Astrocyte (in vitro differentiated cells and primary cell): ENCODE measurements at regions not wholly inside any gene's neighbourhood (a gene's known extent, or its start where the extent isn't known, plus 50 kb on each side); places are given as distances from the start of the nearest gene placed in this dataset.

ENCODE experiments used
- DNase-seq: peaks from one replicate; pipeline ENCODE4 v3.0.0-alpha.2; 2010; ENCODE audit warnings: low read depth
- FAIRE-seq: peaks from 2 replicates; lab custom pipeline; 2011; peaks lifted over from hg19 to GRCh38; lab: Jason Lieb, UNC
- H2AFZ ChIP-seq: 2 replicates; pipeline ENCODE4 v1.6.0; 2012; ENCODE audit warnings: low read depth, low read length, inconsistent platforms
- H3K27ac ChIP-seq: 2 replicates; pipeline ENCODE4 v1.5.1; 2011; ENCODE audit warnings: low read depth, low read length, inconsistent platforms
- H3K27me3 ChIP-seq: 2 replicates; pipeline ENCODE4 v1.6.0; 2011; ENCODE audit warnings: low read length, inconsistent platforms; ENCODE audit not compliant: insufficient read depth
- H3K36me3 ChIP-seq: 2 replicates; pipeline ENCODE4 v1.5.1; 2011; ENCODE audit warnings: low read length, inconsistent platforms; ENCODE audit not compliant: insufficient read depth
- H3K4me1 ChIP-seq: 2 replicates; pipeline ENCODE4 v1.5.1; 2011; ENCODE audit warnings: low read length, inconsistent platforms; ENCODE audit not compliant: insufficient read depth
- H3K4me2 ChIP-seq: 2 replicates; pipeline ENCODE4 v1.6.0; 2012; ENCODE audit warnings: low read length, inconsistent platforms
- H3K4me3 ChIP-seq: 2 replicates; pipeline ENCODE4 v1.5.1; 2011; ENCODE audit warnings: low read depth, mild to moderate bottlenecking, low read length, inconsistent platforms; ENCODE audit not compliant: insufficient read depth
- H3K79me2 ChIP-seq: 2 replicates; pipeline ENCODE4 v1.6.0; 2012; ENCODE audit warnings: mild to moderate bottlenecking, low read length, inconsistent platforms; ENCODE audit not compliant: insufficient read depth
- H3K9ac ChIP-seq: 2 replicates; pipeline ENCODE4 v1.6.0; 2012; ENCODE audit warnings: mild to moderate bottlenecking, low read length, inconsistent platforms
- H3K9me3 ChIP-seq: 2 replicates; pipeline ENCODE4 v1.5.1; 2012; ENCODE audit warnings: low read depth, mild to moderate bottlenecking, low read length, inconsistent platforms; ENCODE audit not compliant: insufficient read depth
- H4K20me1 ChIP-seq: 2 replicates; pipeline ENCODE4 v1.6.0; 2012; ENCODE audit warnings: low read length, inconsistent platforms; ENCODE audit not compliant: insufficient read depth
- H3K27ac Mint-ChIP-seq: one replicate; pipeline ENCODE4 v1.8.0; 2021; ENCODE audit warnings: mild to moderate bottlenecking, mixed read lengths; ENCODE audit not compliant: unreplicated experiment
- H3K27me3 Mint-ChIP-seq: one replicate; pipeline ENCODE4 v1.8.0; 2021; ENCODE audit warnings: low read depth, mixed read lengths; ENCODE audit not compliant: unreplicated experiment
- H3K36me3 Mint-ChIP-seq: one replicate; pipeline ENCODE4 v1.8.0; 2021; ENCODE audit warnings: low read depth, mixed read lengths; ENCODE audit not compliant: unreplicated experiment
- H3K4me1 Mint-ChIP-seq: one replicate; pipeline ENCODE4 v1.8.0; 2021; ENCODE audit warnings: low read depth, mixed read lengths; ENCODE audit not compliant: unreplicated experiment
- H3K4me3 Mint-ChIP-seq: one replicate; pipeline ENCODE4 v1.8.0; 2021; ENCODE audit warnings: mild to moderate bottlenecking, moderate library complexity, mixed read lengths; ENCODE audit not compliant: unreplicated experiment
- H3K9me3 Mint-ChIP-seq: one replicate; pipeline ENCODE4 v1.8.0; 2021; ENCODE audit warnings: mild to moderate bottlenecking, mixed read lengths; ENCODE audit not compliant: unreplicated experiment
- EZH2 ChIP-seq: IDR thresholded peaks from 2 replicates; pipeline ENCODE4 v1.6.1; 2012; ENCODE audit warnings: mild to moderate bottlenecking, low read length, inconsistent platforms; ENCODE audit not compliant: insufficient read depth
- TF ChIP-seq, protein P1 (sequence below): IDR thresholded peaks from 2 replicates; pipeline ENCODE4 v1.5.1; 2011; ENCODE audit warnings: low read depth, mild to moderate bottlenecking, inconsistent platforms, low read length, moderate library complexity; ENCODE audit not compliant: insufficient read depth

DNA sequence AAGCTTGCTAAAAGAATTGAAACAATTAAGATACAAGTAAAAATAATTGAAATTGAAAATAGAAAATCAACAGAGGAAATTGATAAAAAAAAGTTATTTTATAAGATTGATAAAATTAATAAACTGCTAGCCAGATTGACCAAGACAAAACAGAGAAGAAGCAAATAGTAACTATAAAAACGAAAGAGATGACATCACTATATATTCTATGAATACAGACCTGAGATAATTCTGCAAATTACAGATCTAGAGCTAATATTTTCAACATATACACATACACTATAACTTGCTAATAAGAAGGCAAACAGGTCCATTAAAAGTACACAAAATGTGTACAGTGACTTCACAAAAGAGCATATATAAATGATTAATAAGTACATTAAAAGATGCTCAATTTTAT lies 90.1 kb upstream of the RNPC3 start:
- no peak for DNase-seq
- no peak for FAIRE-seq
- Histone ChIP-seq H3K9ac (no peak overlapping the region), H3K27ac (no peak overlapping the region), H3K27me3 (no peaks in the 10 kb centered on the region), H3K9me3 (no peaks in the 10 kb centered on the region), H3K36me3 (no peaks in the 10 kb centered on the region), H3K4me3 (no peak overlapping the region), H3K79me2 (no peaks in the 10 kb centered on the region), H2AFZ (no peak overlapping the region), H3K4me1 (no peaks in the 10 kb centered on the region), H3K4me2 (no peak overlapping the region), H4K20me1 (no peaks in the 10 kb centered on the region)
- no peaks in the 10 kb centered on the region for H3K9me3 Mint-ChIP-seq
- no peak overlapping the region for H3K27ac Mint-ChIP-seq
- no peaks in the 10 kb centered on the region for H3K36me3 Mint-ChIP-seq
- H3K4me3 Mint-ChIP-seq = no peak overlapping the region
- H3K4me1 Mint-ChIP-seq = peaks cover 5% of the 10 kb centered on the region
- no peaks in the 10 kb centered on the region for H3K27me3 Mint-ChIP-seq
- TF ChIP-seq, protein P1, sequence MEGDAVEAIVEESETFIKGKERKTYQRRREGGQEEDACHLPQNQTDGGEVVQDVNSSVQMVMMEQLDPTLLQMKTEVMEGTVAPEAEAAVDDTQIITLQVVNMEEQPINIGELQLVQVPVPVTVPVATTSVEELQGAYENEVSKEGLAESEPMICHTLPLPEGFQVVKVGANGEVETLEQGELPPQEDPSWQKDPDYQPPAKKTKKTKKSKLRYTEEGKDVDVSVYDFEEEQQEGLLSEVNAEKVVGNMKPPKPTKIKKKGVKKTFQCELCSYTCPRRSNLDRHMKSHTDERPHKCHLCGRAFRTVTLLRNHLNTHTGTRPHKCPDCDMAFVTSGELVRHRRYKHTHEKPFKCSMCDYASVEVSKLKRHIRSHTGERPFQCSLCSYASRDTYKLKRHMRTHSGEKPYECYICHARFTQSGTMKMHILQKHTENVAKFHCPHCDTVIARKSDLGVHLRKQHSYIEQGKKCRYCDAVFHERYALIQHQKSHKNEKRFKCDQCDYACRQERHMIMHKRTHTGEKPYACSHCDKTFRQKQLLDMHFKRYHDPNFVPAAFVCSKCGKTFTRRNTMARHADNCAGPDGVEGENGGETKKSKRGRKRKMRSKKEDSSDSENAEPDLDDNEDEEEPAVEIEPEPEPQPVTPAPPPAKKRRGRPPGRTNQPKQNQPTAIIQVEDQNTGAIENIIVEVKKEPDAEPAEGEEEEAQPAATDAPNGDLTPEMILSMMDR = no peak
- no peak for TF ChIP-seq EZH2

DNA sequence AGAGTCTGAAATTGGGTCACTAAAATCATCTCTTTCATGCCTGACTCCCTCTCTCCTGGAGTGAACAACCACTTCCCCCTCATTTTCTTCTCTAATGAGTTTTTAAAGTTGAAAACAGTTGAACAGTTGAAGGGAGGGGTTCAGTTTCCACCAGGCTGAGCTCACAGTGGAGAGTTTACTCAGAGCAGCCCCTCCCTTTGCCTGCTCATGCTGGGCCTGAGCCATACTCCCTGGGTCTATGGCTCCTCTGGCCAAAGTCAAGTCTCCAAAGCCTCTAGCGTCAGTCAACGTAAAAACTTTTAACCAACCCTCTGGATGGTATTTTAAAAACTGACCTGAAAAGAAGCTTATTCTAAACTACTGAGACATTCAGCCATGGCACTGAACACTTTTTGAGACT lies 100.8 kb upstream of the RNPC3 start:
- no peaks in the 10 kb centered on the region for H3K27me3 Mint-ChIP-seq
- DNase-seq = no peak

DNA sequence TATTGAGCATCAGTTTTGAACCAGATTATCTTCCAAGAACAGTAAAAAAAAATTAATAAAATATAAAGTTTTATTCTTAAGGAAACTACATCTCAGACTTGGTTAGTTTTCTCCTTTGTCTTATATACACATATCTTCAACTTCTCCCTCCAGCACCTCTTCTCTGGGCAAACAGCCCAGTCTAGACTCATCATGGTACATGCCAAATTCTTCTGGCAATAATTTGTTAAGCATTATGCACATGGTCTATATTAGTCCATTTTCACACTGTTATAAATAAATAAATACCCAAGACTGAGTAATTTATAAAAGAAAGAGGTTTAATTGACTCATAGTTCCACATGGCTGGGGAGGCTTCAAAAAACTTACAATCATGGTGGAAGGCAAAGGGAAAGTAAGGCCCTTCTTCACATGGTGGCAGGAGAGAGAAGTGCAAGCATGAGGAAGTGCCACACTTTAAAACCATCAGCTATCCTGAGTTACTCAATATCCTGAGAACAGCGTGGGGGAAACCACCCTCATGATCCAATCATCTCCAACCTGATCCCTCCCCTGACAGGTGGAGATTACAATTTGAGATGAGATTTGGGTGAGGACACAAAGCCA lies 108.7 kb upstream of the RNPC3 start:
- Histone ChIP-seq H3K36me3 (no peaks in the 10 kb centered on the region), H3K4me1 (no peaks in the 10 kb centered on the region), H3K9me3 (no peaks in the 10 kb centered on the region), H3K79me2 (no peaks in the 10 kb centered on the region), H3K4me3 (no peak overlapping the region), H3K27me3 (no peaks in the 10 kb centered on the region), H3K27ac (no peak overlapping the region), H3K9ac (no peak overlapping the region), H3K4me2 (no peak overlapping the region), H4K20me1 (no peaks in the 10 kb centered on the region), H2AFZ (no peak overlapping the region)
- TF ChIP-seq, protein P1 = no peak
- TF ChIP-seq EZH2 = no peak
- DNase-seq (peak; percentile 55), FAIRE-seq (no peak)
- H3K4me3 Mint-ChIP-seq = no peak overlapping the region
- H3K27ac Mint-ChIP-seq = no peak overlapping the region
- H3K9me3 Mint-ChIP-seq = no peaks in the 10 kb centered on the region
- no peaks in the 10 kb centered on the region for H3K36me3 Mint-ChIP-seq
- no peaks in the 10 kb centered on the region for H3K4me1 Mint-ChIP-seq
- H3K27me3 Mint-ChIP-seq = no peaks in the 10 kb centered on the region

More for the DNA sequence above, 100.8 kb upstream of the RNPC3 start:
- Mint-ChIP-seq H3K36me3 (no peaks in the 10 kb centered on the region), H3K9me3 (no peaks in the 10 kb centered on the region), H3K4me3 (no peak overlapping the region), H3K4me1 (peaks cover 3% of the 10 kb centered on the region), H3K27ac (no peak overlapping the region)
- Histone ChIP-seq H3K4me1 (no peaks in the 10 kb centered on the region), H3K79me2 (no peaks in the 10 kb centered on the region), H3K27me3 (no peaks in the 10 kb centered on the region), H3K9me3 (no peaks in the 10 kb centered on the region), H3K36me3 (no peaks in the 10 kb centered on the region), H3K4me2 (no peak overlapping the region), H3K27ac (no peak overlapping the region), H3K9ac (no peak overlapping the region), H4K20me1 (no peaks in the 10 kb centered on the region), H3K4me3 (no peak overlapping the region), H2AFZ (no peak overlapping the region)
- FAIRE-seq = no peak
- TF ChIP-seq EZH2 = no peak
- TF ChIP-seq, protein P1 = no peak
